ENCODE measurements at regions not wholly inside any gene's neighbourhood (a gene's known extent, or its start where the extent isn't known, plus 50 kb on each side); places are given as distances from the start of the nearest gene placed in this dataset.

DNA sequence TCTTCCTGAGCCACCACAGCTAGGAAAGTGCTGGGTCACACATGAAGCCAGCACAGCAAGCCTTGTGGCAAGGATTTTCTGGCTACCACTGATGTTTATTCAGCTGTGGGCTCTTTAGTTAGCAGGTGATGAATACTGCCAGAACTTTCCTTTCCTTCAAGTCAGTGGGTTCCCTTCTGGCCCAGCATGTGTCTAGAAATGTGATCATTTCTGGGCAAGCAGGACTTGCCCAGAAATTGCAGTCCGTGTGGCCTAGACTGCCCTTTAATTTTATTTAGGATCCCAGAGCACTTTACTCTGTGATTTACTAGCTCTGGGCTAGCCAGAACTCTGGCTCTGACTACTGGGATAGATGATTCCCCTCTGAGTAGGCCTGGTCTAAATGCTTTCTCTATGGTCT lies 397.5 kb downstream of the ZIC4 start:
- DNase-seq, result no peak

DNA sequence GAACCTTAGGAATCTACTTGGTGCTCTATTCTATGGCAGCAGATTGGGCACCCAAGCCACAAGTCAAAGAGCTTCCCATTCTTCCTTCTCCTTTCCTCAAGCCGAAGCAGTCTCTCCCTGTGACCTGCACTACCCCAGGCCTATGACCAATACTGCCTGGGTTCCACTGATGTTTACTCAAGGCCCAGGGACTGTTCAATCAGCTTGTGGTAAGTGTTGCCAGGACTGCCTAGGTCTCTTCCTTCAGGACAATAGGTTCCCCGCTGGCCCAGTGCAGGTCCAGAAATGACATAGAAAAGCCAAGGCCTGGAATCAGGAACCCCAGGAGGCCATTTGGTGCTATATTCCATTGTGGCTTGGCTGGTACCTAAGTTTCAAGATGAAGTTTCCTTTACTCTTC lies 397.9 kb downstream of the ZIC4 start:
- H4K91ac ChIP-seq (ENCODE audit: low read depth, low read length), result peak overlapping the region; percentile 50
- no peaks in the 10 kb centered on the region for H3K4me1 ChIP-seq (ENCODE audit: control insufficient read depth in 1 of 2, insufficient read depth in 2 of 2, low read length in 2 of 2)
- WGBS (ENCODE audit: extremely low coverage, insufficient coverage, insufficient read length), result no CpG with 5 or more reads among the region's 2 CpGs
- no peaks in the 10 kb centered on the region for H3K79me1 ChIP-seq (ENCODE audit: low read length)
- H3K36me3 ChIP-seq (ENCODE audit: control insufficient read depth in 1 of 2, insufficient read depth in 2 of 2, low read length in 2 of 2), result no peaks in the 10 kb centered on the region
- no peak overlapping the region for H2BK5ac ChIP-seq (ENCODE audit: low read depth, low read length, poor library complexity)
- H3K9ac ChIP-seq (ENCODE audit: low read length), result no peak overlapping the region
- H2BK12ac ChIP-seq (ENCODE audit: low read length), result no peak overlapping the region
- no peak overlapping the region for H3K4me2 ChIP-seq (ENCODE audit: low read length)
- no peaks in the 10 kb centered on the region for H3K9me3 ChIP-seq (ENCODE audit: insufficient read depth, low read depth, low read length)
- no peak overlapping the region for H3K4ac ChIP-seq (ENCODE audit: low read depth, low read length)
- H4K12ac ChIP-seq (ENCODE audit: low read depth, low read length), result no peak overlapping the region
- DNase-seq, result no peak
- H3K18ac ChIP-seq (ENCODE audit: low read length), result no peak overlapping the region
- H2AK5ac ChIP-seq (ENCODE audit: low read length), result no peak overlapping the region
- peak overlapping the region; percentile 40 for H2BK120ac ChIP-seq (ENCODE audit: insufficient read depth, low read length, poor library complexity)
- H4K8ac ChIP-seq (ENCODE audit: low read depth, low read length), result no peak overlapping the region
- H2AFZ ChIP-seq (ENCODE audit: insufficient read depth, low read length, poor library complexity), result no peak overlapping the region
- H3K27me3 ChIP-seq (ENCODE audit: insufficient read depth, low read length), result no peaks in the 10 kb centered on the region
- no peaks in the 10 kb centered on the region for H3K79me2 ChIP-seq (ENCODE audit: control insufficient read depth, insufficient read depth, low read length, poor library complexity)
- H3K14ac ChIP-seq (ENCODE audit: low read length), result no peak overlapping the region
- no peak overlapping the region for H3K27ac ChIP-seq (ENCODE audit: low read depth, low read length)
- no peak overlapping the region for H3K23ac ChIP-seq (ENCODE audit: low read length)
- no peak overlapping the region for H3K4me3 ChIP-seq (ENCODE audit: low read depth, low read length)

More for the DNA sequence above, 397.5 kb downstream of the ZIC4 start:
- Histone ChIP-seq H3K4me2 (ENCODE audit: low read length) (no peak overlapping the region), H3K14ac (ENCODE audit: low read length) (no peak overlapping the region), H4K12ac (ENCODE audit: low read depth, low read length) (no peak overlapping the region), H3K18ac (ENCODE audit: low read length) (no peak overlapping the region), H2AK5ac (ENCODE audit: low read length) (no peak overlapping the region), H2BK120ac (ENCODE audit: insufficient read depth, low read length, poor library complexity) (no peak overlapping the region), H3K23ac (ENCODE audit: low read length) (no peak overlapping the region), H3K36me3 (ENCODE audit: control insufficient read depth in 1 of 2, insufficient read depth in 2 of 2, low read length in 2 of 2) (no peaks in the 10 kb centered on the region), H3K4me3 (ENCODE audit: low read depth, low read length) (no peak overlapping the region), H4K8ac (ENCODE audit: low read depth, low read length) (no peak overlapping the region), H3K4ac (ENCODE audit: low read depth, low read length) (no peak overlapping the region), H3K9ac (ENCODE audit: low read length) (no peak overlapping the region), H2BK12ac (ENCODE audit: low read length) (no peak overlapping the region), H3K79me1 (ENCODE audit: low read length) (no peaks in the 10 kb centered on the region), H3K27ac (ENCODE audit: low read depth, low read length) (no peak overlapping the region), H3K27me3 (ENCODE audit: insufficient read depth, low read length) (no peaks in the 10 kb centered on the region), H2AFZ (ENCODE audit: insufficient read depth, low read length, poor library complexity) (no peak overlapping the region), H3K79me2 (ENCODE audit: control insufficient read depth, insufficient read depth, low read length, poor library complexity) (no peaks in the 10 kb centered on the region), H4K91ac (ENCODE audit: low read depth, low read length) (no peak overlapping the region), H3K9me3 (ENCODE audit: insufficient read depth, low read depth, low read length) (no peaks in the 10 kb centered on the region), H3K4me1 (ENCODE audit: control insufficient read depth in 1 of 2, insufficient read depth in 2 of 2, low read length in 2 of 2) (no peaks in the 10 kb centered on the region), H2BK5ac (ENCODE audit: low read depth, low read length, poor library complexity) (no peak overlapping the region)
- no CpG with 5 or more reads among the region's 1 CpG for WGBS (ENCODE audit: extremely low coverage, insufficient coverage, insufficient read length)

DNA sequence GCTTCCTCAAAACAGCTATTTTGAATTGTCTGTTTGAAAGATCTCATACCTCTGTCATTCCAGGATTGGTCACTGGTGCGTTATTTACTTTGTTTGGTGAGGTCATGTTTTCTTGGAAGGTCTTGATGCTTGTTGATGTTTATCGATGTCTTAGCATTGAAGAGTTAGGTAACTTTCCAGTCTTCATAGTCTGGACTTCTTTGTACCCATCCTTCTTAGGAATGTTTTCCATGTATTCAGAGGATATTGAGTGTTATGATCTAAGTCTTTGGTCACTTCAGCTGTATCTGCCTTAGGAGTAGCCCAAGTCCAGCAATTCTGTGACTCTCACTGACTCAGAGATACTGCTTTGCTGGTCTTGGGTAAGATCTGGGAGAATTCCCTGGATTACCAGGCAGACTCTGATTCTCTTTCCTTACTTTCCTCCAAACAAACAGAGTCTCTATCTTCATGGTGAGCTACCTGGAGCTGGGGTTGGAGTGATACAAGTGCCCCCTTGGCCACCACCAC lies 398.6 kb downstream of the ZIC4 start:
- no peak overlapping the region for H4K8ac ChIP-seq (ENCODE audit: low read depth, low read length)
- no peak overlapping the region for H2BK5ac ChIP-seq (ENCODE audit: low read depth, low read length, poor library complexity)
- H3K14ac ChIP-seq (ENCODE audit: low read length), result no peak overlapping the region
- H2BK120ac ChIP-seq (ENCODE audit: insufficient read depth, low read length, poor library complexity), result no peak overlapping the region
- WGBS (ENCODE audit: extremely low coverage, insufficient coverage, insufficient read length), result no CpG with 5 or more reads among the region's 2 CpGs
- H3K27me3 ChIP-seq (ENCODE audit: insufficient read depth, low read length), result no peaks in the 10 kb centered on the region
- H4K91ac ChIP-seq (ENCODE audit: low read depth, low read length), result no peak overlapping the region
- H2AFZ ChIP-seq (ENCODE audit: insufficient read depth, low read length, poor library complexity), result no peak overlapping the region
- H3K23ac ChIP-seq (ENCODE audit: low read length), result no peak overlapping the region
- no peak overlapping the region for H3K4ac ChIP-seq (ENCODE audit: low read depth, low read length)
- DNase-seq, result peak; percentile 68 to 92
- H2BK12ac ChIP-seq (ENCODE audit: low read length), result no peak overlapping the region
- H3K4me1 ChIP-seq (ENCODE audit: control insufficient read depth in 1 of 2, insufficient read depth in 2 of 2, low read length in 2 of 2), result no peaks in the 10 kb centered on the region
- H3K18ac ChIP-seq (ENCODE audit: low read length), result no peak overlapping the region
- no peaks in the 10 kb centered on the region for H3K79me1 ChIP-seq (ENCODE audit: low read length)
- H3K9me3 ChIP-seq (ENCODE audit: insufficient read depth, low read depth, low read length), result no peaks in the 10 kb centered on the region
- no peak overlapping the region for H3K4me3 ChIP-seq (ENCODE audit: low read depth, low read length)
- H3K9ac ChIP-seq (ENCODE audit: low read length), result no peak overlapping the region
- no peaks in the 10 kb centered on the region for H3K79me2 ChIP-seq (ENCODE audit: control insufficient read depth, insufficient read depth, low read length, poor library complexity)
- no peak overlapping the region for H2AK5ac ChIP-seq (ENCODE audit: low read length)
- H3K27ac ChIP-seq (ENCODE audit: low read depth, low read length), result no peak overlapping the region
- H3K4me2 ChIP-seq (ENCODE audit: low read length), result no peak overlapping the region
- no peak overlapping the region for H4K12ac ChIP-seq (ENCODE audit: low read depth, low read length)
- H3K36me3 ChIP-seq (ENCODE audit: control insufficient read depth in 1 of 2, insufficient read depth in 2 of 2, low read length in 2 of 2), result no peaks in the 10 kb centered on the region

DNA sequence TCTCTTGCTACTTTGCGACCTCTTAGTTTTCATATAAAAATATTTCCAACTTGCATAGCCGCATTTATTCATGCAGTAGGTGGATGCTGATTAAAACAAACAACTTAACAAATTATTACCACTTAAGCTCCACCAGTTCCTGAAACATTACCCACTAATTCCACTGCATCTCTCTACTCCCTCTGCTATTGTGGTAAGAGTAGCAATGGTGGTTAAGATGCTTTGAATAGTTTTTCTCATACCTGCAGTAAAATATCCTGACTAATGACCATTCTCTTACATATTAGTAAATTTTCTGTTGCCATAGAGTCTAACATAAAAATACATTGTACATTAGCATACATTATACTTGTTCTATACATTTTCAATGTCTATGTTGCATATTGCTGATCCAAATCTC lies 397.6 kb upstream of the PLSCR5 start:
- Histone ChIP-seq H3K4me1 (ENCODE audit: control insufficient read depth in 1 of 2, insufficient read depth in 2 of 2, low read length in 2 of 2) (no peaks in the 10 kb centered on the region), H3K9me3 (ENCODE audit: insufficient read depth, low read depth, low read length) (no peaks in the 10 kb centered on the region)
- no CpG with 5 or more reads among the region's 2 CpGs for WGBS (ENCODE audit: extremely low coverage, insufficient coverage, insufficient read length)

More for the DNA sequence above, 397.6 kb upstream of the PLSCR5 start:
- no peak overlapping the region for H2BK5ac ChIP-seq (ENCODE audit: low read depth, low read length, poor library complexity)
- no peak overlapping the region for H3K23ac ChIP-seq (ENCODE audit: low read length)
- H3K27ac ChIP-seq (ENCODE audit: low read depth, low read length), result no peak overlapping the region
- no peaks in the 10 kb centered on the region for H3K27me3 ChIP-seq (ENCODE audit: insufficient read depth, low read length)
- no peak overlapping the region for H3K14ac ChIP-seq (ENCODE audit: low read length)
- H4K91ac ChIP-seq (ENCODE audit: low read depth, low read length), result no peak overlapping the region
- DNase-seq, result peak in 1 of 2 donors; percentile 67
- H3K79me2 ChIP-seq (ENCODE audit: control insufficient read depth, insufficient read depth, low read length, poor library complexity), result no peaks in the 10 kb centered on the region
- H3K9ac ChIP-seq (ENCODE audit: low read length), result no peak overlapping the region
- no peaks in the 10 kb centered on the region for H3K36me3 ChIP-seq (ENCODE audit: control insufficient read depth in 1 of 2, insufficient read depth in 2 of 2, low read length in 2 of 2)
- no peak overlapping the region for H2BK120ac ChIP-seq (ENCODE audit: insufficient read depth, low read length, poor library complexity)
- H3K79me1 ChIP-seq (ENCODE audit: low read length), result no peaks in the 10 kb centered on the region
- no peak overlapping the region for H4K12ac ChIP-seq (ENCODE audit: low read depth, low read length)
- no peak overlapping the region for H2AFZ ChIP-seq (ENCODE audit: insufficient read depth, low read length, poor library complexity)
- H3K4ac ChIP-seq (ENCODE audit: low read depth, low read length), result no peak overlapping the region
- no peak overlapping the region for H3K18ac ChIP-seq (ENCODE audit: low read length)
- H4K8ac ChIP-seq (ENCODE audit: low read depth, low read length), result no peak overlapping the region
- no peak overlapping the region for H2AK5ac ChIP-seq (ENCODE audit: low read length)
- H2BK12ac ChIP-seq (ENCODE audit: low read length), result no peak overlapping the region
- no peak overlapping the region for H3K4me3 ChIP-seq (ENCODE audit: low read depth, low read length)
- no peak overlapping the region for H3K4me2 ChIP-seq (ENCODE audit: low read length)
